ENCODE measurements at regions not wholly inside any gene's neighbourhood (a gene's known extent, or its start where the extent isn't known, plus 50 kb on each side); places are given as distances from the start of the nearest gene placed in this dataset.

DNA sequence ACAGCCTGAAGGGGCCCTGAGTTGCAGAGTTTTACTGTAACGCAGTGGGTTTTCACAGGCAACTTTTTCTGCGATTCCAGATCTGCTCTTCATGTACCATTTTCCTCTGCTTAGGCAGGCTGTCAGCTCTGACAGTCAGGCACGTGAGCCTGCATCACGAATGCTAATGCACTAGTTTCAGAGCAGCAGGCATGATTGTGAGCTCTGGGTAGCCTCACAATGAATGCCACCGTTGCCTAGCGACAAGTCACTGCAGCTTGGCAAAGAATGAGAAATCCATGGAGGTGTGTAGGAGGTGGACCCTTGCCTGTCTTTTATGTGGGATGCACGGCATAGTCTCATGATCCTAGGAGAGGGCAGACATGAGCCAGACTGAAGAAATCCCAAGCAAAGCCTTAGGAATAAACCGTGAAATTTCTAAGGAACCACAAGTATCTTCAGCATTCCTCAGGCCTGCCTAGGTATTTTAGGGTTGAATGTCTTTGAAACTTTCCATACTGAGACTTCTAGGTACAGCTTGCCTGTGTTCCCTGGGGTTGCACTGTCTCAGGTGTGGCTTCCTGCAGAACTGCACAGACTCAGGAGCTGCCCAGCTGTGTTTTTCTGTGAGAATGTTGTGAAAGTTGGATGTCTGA is 774.7 kb upstream of the TSPY4 start:
- Histone ChIP-seq H3K9me3 (ENCODE audit: low read length) (peaks cover 39% of the 10 kb centered on the region; the same call in 1 of the 2 replicates), H2AFZ (ENCODE audit: low read length) (no peak overlapping the region), H3K4me2 (ENCODE audit: low read depth, low read length) (no peak overlapping the region), H3K4me3 (replicated peaks in 1 of 3; ENCODE audit: insufficient read depth in 1 of 3, low read depth in 2 of 3, low read length in 3 of 3) (no peak overlapping the region), H3K27ac (ENCODE audit: extremely low read length, insufficient read depth, low read length) (no peak overlapping the region), H3K79me2 (ENCODE audit: insufficient read depth, low read length) (no peaks in the 10 kb centered on the region), H3K36me3 (replicated peaks in 1 of 2; ENCODE audit: control insufficient read depth in 1 of 2, insufficient read depth in 2 of 2, low read length in 2 of 2) (no peaks in the 10 kb centered on the region), H3K9ac (ENCODE audit: insufficient read depth, low read depth, low read length) (no peak overlapping the region), H3K27me3 (ENCODE audit: control insufficient read depth in 1 of 2, insufficient read depth in 2 of 2, low read length in 2 of 2) (no peaks in the 10 kb centered on the region), H4K20me1 (ENCODE audit: insufficient read depth, low read length) (no peaks in the 10 kb centered on the region), H3K4me1 (ENCODE audit: insufficient read depth, low read length) (no peaks in the 10 kb centered on the region)
- ChIA-PET POLR2A (no interaction called here), CTCF (ENCODE audit: low intra/inter-chr PET ratio, low total read pairs) (no interaction called here)
- TF ChIP-seq DPF2 (CRISPR knock-in tag; IDR thresholded peaks at IDR 0.05; ENCODE audit: borderline replicate concordance, low read depth) (no peak), PHF20 (CRISPR knock-in tag; IDR thresholded peaks at IDR 0.05) (no peak), ZNF367 (CRISPR knock-in tag; IDR thresholded peaks at IDR 0.05; ENCODE audit: borderline replicate concordance) (no peak), ZBTB7B (CRISPR knock-in tag; IDR thresholded peaks at IDR 0.05) (no peak), ZNF614 (CRISPR knock-in tag; IDR thresholded peaks at IDR 0.05; ENCODE audit: borderline replicate concordance) (no peak)
- TF ChIP-seq, protein P1, sequence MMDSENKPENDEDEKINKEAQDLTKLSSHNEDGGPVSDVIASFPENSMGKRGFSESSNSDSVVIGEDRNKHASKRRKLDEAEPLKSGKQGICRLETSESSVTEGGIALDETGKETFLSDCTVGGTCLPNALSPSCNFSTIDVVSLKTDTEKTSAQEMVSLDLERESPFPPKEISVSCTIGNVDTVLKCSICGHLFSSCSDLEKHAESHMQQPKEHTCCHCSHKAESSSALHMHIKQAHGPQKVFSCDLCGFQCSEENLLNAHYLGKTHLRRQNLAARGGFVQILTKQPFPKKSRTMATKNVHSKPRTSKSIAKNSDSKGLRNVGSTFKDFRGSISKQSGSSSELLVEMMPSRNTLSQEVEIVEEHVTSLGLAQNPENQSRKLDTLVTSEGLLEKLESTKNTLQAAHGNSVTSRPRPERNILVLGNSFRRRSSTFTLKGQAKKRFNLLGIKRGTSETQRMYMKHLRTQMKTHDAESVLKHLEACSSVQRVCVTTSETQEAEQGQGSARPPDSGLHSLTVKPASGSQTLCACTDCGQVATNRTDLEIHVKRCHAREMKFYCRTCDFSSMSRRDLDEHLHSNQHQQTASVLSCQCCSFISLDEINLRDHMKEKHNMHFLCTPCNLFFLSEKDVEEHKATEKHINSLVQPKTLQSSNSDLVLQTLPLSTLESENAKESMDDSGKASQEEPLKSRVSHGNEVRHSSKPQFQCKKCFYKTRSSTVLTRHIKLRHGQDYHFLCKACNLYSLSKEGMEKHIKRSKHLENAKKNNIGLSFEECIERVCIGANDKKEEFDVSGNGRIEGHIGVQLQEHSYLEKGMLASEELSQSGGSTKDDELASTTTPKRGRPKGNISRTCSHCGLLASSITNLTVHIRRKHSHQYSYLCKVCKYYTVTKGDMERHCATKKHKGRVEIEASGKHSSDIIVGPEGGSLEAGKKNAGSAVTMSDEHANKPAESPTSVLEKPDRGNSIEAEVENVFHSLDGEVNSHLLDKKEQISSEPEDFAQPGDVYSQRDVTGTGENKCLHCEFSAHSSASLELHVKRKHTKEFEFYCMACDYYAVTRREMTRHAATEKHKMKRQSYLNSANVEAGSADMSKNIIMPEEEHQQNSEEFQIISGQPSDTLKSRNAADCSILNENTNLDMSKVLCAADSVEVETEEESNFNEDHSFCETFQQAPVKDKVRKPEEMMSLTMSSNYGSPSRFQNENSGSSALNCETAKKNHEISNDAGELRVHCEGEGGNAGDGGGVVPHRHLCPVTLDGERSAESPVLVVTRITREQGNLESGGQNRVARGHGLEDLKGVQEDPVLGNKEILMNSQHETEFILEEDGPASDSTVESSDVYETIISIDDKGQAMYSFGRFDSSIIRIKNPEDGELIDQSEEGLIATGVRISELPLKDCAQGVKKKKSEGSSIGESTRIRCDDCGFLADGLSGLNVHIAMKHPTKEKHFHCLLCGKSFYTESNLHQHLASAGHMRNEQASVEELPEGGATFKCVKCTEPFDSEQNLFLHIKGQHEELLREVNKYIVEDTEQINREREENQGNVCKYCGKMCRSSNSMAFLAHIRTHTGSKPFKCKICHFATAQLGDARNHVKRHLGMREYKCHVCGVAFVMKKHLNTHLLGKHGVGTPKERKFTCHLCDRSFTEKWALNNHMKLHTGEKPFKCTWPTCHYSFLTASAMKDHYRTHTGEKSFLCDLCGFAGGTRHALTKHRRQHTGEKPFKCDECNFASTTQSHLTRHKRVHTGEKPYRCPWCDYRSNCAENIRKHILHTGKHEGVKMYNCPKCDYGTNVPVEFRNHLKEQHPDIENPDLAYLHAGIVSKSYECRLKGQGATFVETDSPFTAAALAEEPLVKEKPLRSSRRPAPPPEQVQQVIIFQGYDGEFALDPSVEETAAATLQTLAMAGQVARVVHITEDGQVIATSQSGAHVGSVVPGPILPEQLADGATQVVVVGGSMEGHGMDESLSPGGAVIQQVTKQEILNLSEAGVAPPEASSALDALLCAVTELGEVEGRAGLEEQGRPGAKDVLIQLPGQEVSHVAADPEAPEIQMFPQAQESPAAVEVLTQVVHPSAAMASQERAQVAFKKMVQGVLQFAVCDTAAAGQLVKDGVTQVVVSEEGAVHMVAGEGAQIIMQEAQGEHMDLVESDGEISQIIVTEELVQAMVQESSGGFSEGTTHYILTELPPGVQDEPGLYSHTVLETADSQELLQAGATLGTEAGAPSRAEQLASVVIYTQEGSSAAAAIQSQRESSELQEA (CRISPR knock-in tag; IDR thresholded peaks at IDR 0.05; ENCODE audit: not compliant biosample characterization), result no peak
- WGBS (ENCODE audit: low lambda C conversion rate), result no CpG with 5 or more reads among the region's 8 CpGs
- in situ Hi-C loops (cut with HindIII; ENCODE audit: extremely low pct_ligation_motif_present, low pct_unique_long_range_greater_than_20kb) (no loop called here), intact Hi-C loops (cut with micrococcal nuclease; ENCODE audit: unreplicated experiment) (no loop called here)
- no TSS peak for BruUV-seq (replicated peaks)
- no peak for FAIRE-seq
- no peak for DNase-seq (ENCODE audit: low spot score)
- no peak for ATAC-seq

All from HepG2 (cell line).